EH (cell line): ENCODE measurements at regions not wholly inside any gene's neighbourhood (a gene's known extent, or its start where the extent isn't known, plus 50 kb on each side); places are given as distances from the start of the nearest gene placed in this dataset.
A peak's percentile ranks its signal among the peaks of the same experiment; 100 is the strongest.

Experiments
- DNase-seq: peaks from one replicate; pipeline ENCODE4 v3.0.0-alpha.2; 2015; ENCODE audit warnings: low read depth

GRCh38 chr15:87805117-87805820, 451.3 kb downstream of the NTRK3 start:
- no peak for DNase-seq

GRCh38 chr15:87804451-87804850, 452.1 kb downstream of the NTRK3 start:
- no peak for DNase-seq

- DNase-seq, result no peak
Measured at GRCh38 chr15:87799838-87800237, 456.7 kb downstream of the NTRK3 start.

DNA sequence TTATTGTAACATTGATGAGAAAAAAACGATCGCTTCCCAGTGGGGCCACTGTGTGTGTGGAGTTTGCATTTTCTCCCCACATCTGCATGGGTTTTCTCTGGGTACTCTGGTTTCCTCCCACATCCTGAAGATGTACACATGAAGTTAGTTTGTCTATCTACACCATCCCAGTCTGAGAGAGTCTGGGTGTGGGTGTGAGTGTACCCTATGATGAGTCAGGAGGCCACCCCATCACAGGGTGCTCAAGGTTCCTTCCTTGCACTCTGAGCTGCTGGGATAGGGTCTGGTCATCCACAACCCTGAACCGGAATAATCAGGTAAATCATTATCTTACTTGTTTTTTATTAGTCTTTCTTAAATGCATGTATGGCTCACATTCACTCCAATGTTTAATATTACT, 457.1 kb downstream of the NTRK3 start:
- no peak for DNase-seq

- DNase-seq, result no peak
Measured at GRCh38 chr15:87793725-87794124, 462.8 kb downstream of the NTRK3 start.

- no peak for DNase-seq
Measured at GRCh38 chr15:87792250-87793040, 464.1 kb downstream of the NTRK3 start.

GRCh38 chr15:87781959-87782625, 474.4 kb downstream of the NTRK3 start:
- DNase-seq, result no peak

- no peak for DNase-seq
Measured at GRCh38 chr15:87779746-87780145, 476.8 kb downstream of the NTRK3 start.

DNA sequence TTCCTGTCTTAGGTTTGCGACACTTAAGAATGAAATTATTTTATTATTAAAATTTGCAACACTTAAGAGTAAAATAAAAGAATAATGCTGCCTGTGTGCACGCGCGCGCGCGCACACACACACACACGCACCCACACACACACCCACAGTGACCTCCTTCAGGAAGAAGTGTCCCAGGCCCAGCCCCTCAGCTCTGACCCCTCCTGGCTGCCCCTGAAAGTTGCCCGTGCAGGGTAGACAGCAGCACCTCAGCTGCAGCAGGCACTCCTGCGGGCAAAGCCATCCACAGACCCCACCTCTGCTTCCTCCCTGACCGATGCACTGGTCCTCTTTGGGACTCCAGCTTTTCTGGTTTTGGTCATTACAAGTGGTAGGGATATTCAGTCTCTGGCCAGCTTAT, 478.2 kb downstream of the NTRK3 start:
- no peak for DNase-seq

DNA sequence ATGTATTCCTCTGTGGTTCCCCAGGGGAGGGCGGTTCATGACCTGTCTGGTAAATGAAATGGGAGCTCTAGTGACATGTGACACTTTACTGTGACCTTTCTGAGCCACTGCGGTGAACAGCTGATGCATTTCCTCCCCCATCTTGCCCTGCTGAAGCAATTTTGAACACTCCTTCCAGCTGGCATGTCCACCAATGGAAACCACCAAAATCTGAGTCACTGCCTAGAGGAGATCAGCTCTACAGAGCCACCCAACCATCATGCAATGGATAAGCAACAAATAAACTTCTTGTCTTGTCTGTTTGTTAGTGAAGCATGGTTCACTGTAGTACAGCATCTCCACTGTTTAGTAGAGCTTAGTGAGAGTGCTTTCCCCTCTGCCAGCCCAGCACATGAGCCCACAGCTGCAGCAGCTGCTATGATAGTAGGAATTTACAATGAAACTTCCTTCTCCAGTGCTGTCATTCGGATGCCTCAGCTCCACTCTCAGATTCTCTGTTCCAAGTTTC, 479.4 kb downstream of the NTRK3 start:
- peak; percentile 89 for DNase-seq

DNA sequence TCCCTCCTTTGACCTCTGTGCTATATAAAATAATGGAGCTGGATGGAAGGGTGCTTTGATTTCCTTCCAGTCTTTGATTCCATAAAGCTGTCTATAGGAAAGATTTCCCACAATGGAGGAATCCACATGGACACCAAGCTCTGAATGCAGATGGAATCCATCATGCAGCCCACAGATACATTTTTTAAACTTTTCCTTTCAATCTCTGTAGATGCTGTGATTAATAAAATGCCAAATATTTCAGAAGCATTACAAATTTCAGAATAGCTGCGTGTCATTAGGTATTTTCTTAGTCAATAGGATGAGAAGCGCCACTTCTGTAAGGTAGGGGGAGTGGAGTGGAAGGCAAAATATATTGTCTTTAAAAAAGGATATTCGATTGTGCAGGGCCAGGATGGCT, 489.0 kb downstream of the NTRK3 start:
- no peak for DNase-seq

GRCh38 chr15:87764461-87765240, 491.9 kb downstream of the NTRK3 start:
- DNase-seq, result peak; percentile 92

DNA sequence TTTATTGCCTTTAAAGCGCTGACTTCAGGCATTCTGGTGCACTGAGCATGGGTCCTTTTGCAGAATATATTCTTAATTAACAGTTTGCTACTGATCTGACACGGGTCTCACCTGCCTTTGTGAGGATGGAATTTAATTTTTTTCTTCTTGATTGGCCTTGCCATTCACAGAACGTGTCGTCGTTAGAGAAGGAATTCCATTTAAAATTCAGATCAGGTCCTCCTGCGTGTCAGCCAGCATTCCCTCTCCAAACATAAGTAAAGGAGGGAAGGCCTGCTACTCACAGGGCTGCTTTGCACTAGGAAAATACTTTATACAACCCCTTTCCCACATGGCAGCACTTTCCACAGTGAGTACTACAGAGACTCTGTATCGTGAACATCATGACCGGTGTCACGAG, 492.7 kb downstream of the NTRK3 start:
- no peak for DNase-seq

DNA sequence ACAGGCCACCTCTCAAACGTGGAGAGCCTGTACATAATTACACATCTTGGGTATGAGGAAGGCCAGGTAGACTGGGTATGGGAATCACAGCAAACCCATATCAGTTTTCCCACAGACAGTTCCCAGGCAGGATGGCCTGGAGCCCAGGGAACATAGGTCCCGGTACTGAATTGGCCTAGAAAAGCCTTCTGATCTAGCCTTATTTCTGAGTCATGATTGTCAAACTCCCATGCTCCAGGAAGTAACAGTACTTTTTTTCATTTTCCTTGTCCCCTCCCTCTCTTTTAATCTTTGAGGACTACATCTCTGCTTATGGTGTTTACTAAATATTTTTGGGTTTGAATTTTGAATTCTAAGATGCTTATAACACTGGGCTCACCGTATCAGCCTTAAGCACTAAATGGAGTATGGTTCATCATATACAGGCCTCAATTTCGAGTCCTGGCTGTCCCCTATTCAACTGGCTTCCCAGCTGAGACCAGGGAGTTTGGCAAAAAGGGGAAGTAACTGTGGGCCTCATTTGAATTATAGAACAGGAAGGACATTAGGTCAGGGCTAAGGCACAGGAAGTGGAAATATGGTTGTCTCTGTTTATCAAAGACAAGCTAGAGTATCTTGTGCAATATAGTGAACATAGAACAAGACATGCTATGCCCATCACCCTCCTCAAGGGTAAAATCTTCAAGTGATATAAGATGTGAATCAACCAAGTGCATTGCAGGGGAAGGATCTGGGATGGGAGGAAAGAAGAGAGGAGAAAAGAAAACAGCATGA, 494.6 kb downstream of the NTRK3 start:
- peak; percentile 34 for DNase-seq

GRCh38 chr15:87760547-87761314, 495.8 kb downstream of the NTRK3 start:
- no peak for DNase-seq

GRCh38 chr15:87758794-87759418, 497.6 kb downstream of the NTRK3 start:
- DNase-seq, result no peak

- DNase-seq, result no peak
Measured at GRCh38 chr15:87757084-87757483, 499.5 kb downstream of the NTRK3 start.

GRCh38 chr15:87756072-87756471, 500.5 kb downstream of the NTRK3 start:
- no peak for DNase-seq

- DNase-seq, result peak; percentile 43
Measured at GRCh38 chr15:87755226-87755625, 501.3 kb downstream of the NTRK3 start.

GRCh38 chr15:87753539-87753938, 503.0 kb downstream of the NTRK3 start:
- DNase-seq, result no peak
